Superior temporal gyrus (tissue), 1 donor: ENCODE measurements at regions not wholly inside any gene's neighbourhood (a gene's known extent, or its start where the extent isn't known, plus 50 kb on each side); places are given as distances from the start of the nearest gene placed in this dataset.
"Not testable (repeated sequence)": the region's sequence is repeated elsewhere in the genome, so short reads cannot be mapped to it uniquely, and the experiment has no call there.

Experiments
- DNase-seq: peaks from one replicate; pipeline ENCODE4 v3.0.0-alpha.2; 2016; ENCODE audit errors: extremely low spot score

GRCh38 chr7:142440906-142441411 lies 183.1 kb upstream of the PRSS58 start:
- no peak for DNase-seq

GRCh38 chr7:142440219-142440905 lies 182.5 kb upstream of the PRSS58 start:
- no peak for DNase-seq

GRCh38 chr7:142439739-142440138 lies 181.9 kb upstream of the PRSS58 start:
- no peak for DNase-seq

GRCh38 chr7:142438923-142439515 lies 181.2 kb upstream of the PRSS58 start:
- no peak for DNase-seq

- DNase-seq: peak; percentile 65
These were observed 180.5 kb upstream of the PRSS58 start for GRCh38 chr7:142438235-142438922.

- DNase-seq: no peak
These were observed 179.9 kb upstream of the PRSS58 start for GRCh38 chr7:142437741-142438140.

- no peak for DNase-seq
These were observed 178.7 kb upstream of the PRSS58 start for GRCh38 chr7:142436601-142437000.

GRCh38 chr7:142435606-142436005 lies 177.7 kb upstream of the PRSS58 start:
- DNase-seq: not testable (repeated sequence)

GRCh38 chr7:142434666-142435167 lies 176.9 kb upstream of the PRSS58 start:
- no peak for DNase-seq

- not testable (repeated sequence) for DNase-seq
These were observed 176.3 kb upstream of the PRSS58 start for GRCh38 chr7:142434133-142434532.

GRCh38 chr7:142432377-142432776 lies 174.5 kb upstream of the PRSS58 start:
- no peak for DNase-seq

- no peak for DNase-seq
These were observed 173.6 kb upstream of the PRSS58 start for GRCh38 chr7:142431491-142431890.

- DNase-seq: no peak
These were observed 170.2 kb upstream of the PRSS58 start for GRCh38 chr7:142428094-142428493.

GRCh38 chr7:142425281-142425680 lies 167.4 kb upstream of the PRSS58 start:
- DNase-seq: no peak

- DNase-seq: no peak
These were observed 164.8 kb upstream of the PRSS58 start for GRCh38 chr7:142422621-142423020.

GRCh38 chr7:142420554-142421362 lies 162.9 kb upstream of the PRSS58 start:
- DNase-seq: no peak

- DNase-seq: no peak
These were observed 160.5 kb upstream of the PRSS58 start for GRCh38 chr7:142418326-142418725.

GRCh38 chr7:142414915-142415314 lies 157.1 kb upstream of the PRSS58 start:
- DNase-seq: peak; percentile 22

- DNase-seq: no peak
These were observed 156.3 kb upstream of the PRSS58 start for GRCh38 chr7:142414135-142414534.

- no peak for DNase-seq
These were observed 155.6 kb upstream of the PRSS58 start for GRCh38 chr7:142413280-142414000.

- DNase-seq: peak; percentile 64
These were observed 154.8 kb upstream of the PRSS58 start for GRCh38 chr7:142412551-142413193.
